ENCODE measurements at regions not wholly inside any gene's neighbourhood (a gene's known extent, or its start where the extent isn't known, plus 50 kb on each side); places are given as distances from the start of the nearest gene placed in this dataset.
A peak's percentile ranks its signal among the peaks of the same experiment; 100 is the strongest.

GRCh38 chr1:243944429-243945160 is 94.6 kb upstream of the AKT3 start:
- DNase-seq (ENCODE audit: low spot score), result no peak
- no peak for ATAC-seq

GRCh38 chr1:243943671-243944428 is 93.8 kb upstream of the AKT3 start:
- ATAC-seq (no peak), DNase-seq (ENCODE audit: low spot score) (no peak)

DNA sequence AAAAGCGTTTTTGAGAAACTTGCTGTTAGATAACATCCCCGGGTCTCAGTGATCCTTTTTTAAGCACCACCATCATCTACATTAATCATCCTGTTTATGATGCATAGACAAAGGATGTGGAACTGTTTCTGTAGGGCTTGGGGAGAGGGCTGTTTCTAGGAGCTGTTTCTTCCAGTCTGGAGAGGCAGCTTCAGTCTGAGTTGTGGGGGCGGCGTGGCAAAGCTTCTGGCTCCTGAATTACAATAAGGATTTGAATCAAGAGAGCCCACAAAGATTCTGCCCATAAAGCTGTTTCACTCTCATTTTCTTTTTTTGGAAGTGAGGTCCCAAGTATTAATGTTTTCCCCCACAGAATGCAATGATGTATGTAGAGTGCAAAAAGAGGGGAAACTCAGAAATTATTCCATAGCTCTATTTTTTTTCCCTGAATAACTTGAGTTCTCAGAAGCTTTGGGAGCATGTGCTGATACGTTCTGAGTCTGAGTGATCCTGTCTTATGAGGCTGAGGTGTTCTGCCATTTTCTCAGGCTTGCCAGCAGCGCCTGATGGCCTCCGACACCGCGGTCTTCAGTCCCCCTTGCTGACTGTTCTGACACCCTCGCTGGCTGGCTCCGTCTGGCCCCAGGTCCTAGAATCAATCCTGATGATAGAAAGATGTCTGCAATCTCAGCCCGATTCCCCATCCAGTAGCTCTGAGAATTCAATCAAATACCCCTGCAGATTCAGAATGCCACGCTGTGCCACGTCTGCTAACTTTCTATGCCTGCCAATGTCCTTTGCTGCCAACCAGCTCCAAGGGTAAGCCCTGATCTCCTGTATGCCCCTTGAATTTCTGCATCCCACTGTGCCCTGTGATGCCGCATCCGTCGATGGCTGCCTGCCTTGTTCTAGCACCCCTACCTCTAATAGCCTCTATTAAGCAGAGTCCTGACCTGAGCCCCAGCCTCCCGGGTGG is 92.4 kb upstream of the AKT3 start:
- ATAC-seq (no peak), DNase-seq (ENCODE audit: low spot score) (no peak)

GRCh38 chr1:243940451-243940850 is 90.4 kb upstream of the AKT3 start:
- no peak for DNase-seq (ENCODE audit: low spot score)
- ATAC-seq, result no peak

- no peak for ATAC-seq
- DNase-seq (ENCODE audit: low spot score), result no peak
These were observed 89.3 kb upstream of the AKT3 start for GRCh38 chr1:243939167-243939848.

- DNase-seq (ENCODE audit: low spot score), result no peak
- ATAC-seq, result no peak
These were observed 88.2 kb upstream of the AKT3 start for GRCh38 chr1:243938208-243938607.

GRCh38 chr1:243933495-243933894 is 83.5 kb upstream of the AKT3 start:
- ATAC-seq (no peak), DNase-seq (ENCODE audit: low spot score) (no peak)

GRCh38 chr1:243931957-243932356 is 81.9 kb upstream of the AKT3 start:
- ATAC-seq (no peak), DNase-seq (ENCODE audit: low spot score) (no peak)

DNA sequence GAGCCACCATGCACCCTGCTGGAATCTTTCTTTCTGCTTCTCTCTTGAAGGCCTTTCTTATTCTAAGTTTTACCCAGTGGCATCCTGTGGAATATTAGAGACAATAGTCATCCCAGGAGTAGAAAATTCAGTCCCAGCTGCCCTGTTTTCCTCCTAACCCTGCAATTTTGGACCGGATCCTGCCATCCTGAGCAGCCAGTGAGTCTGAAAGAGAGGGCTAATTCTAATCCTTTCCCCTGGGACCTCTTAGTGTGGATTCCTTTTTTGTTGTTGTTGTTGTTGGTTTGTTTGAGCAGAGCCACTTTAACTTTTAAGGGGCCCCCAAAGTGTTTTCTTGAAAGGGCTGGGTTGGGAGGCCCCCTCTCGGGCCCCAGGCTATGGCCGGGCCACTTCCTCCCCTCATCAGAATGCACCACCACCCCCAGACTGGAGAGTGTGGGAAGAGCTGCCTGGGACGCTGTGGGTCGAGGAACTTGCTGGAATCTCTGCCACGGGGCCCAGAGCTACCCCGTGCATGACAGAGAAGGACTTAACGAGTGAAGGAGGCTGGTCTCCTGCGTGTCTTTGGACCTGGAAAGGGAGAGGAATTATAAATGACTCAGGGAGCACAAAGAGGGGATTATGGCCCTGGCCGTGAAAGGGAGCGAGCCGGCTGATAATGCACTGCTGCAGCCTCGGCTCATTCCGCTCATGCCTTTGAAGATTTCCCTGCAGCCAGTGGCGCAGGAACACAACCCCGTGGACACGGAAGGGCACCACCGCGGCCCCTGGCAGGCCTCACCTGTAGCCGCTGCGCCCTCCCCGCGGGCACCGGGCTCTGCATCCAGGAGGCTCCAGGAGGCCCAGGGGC is 81.0 kb upstream of the AKT3 start:
- DNase-seq (ENCODE audit: low spot score), result no peak
- ATAC-seq, result no peak

- ATAC-seq, result no peak
These were observed 77.3 kb upstream of the AKT3 start for GRCh38 chr1:243927381-243927780.

DNA sequence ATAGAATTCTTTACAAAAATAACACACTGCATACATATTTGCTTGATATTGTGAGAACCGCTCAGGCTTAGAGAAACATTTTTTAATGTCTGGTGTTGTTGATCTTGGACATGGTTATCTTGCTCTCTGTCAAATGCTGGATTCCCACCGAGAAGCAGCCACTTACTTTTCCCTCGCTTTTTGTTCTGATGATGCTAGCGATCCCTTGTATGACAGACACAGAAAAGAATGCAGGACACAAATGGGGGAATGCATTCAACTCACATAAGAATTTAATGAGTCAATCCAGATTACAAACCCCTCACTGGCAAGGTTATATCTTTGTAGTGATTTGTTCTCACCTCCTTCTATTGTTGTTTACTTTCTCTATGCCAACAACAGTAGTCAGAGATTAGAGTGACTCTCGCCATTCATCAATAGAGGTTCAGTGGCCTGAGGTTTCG is 76.8 kb upstream of the AKT3 start:
- DNase-seq (ENCODE audit: low spot score) (no peak), ATAC-seq (no peak)

More at GRCh38 chr1:243927381-243927780, 77.3 kb upstream of the AKT3 start:
- DNase-seq (ENCODE audit: low spot score), result no peak

DNA sequence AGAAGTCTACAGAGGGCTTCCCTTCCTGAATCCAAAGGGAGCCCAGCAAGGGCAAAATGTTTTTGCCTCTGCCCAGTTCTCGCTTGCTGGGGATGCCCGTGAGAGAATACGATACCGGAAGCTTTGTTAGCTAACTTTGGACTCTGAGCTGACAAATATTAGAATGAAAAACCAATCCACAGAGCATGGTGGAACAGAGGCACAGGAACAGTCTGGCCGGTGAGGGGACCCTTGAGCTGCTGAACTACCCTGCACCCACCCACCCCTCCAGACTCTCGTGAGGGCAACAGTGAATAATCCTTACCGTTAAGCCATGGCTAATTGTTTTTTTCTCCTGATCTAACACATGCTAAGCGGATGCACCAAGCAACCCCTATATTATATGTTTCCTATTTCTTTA is 76.3 kb upstream of the AKT3 start:
- no peak for ATAC-seq
- DNase-seq (ENCODE audit: low spot score), result no peak

- ATAC-seq, result no peak
These were observed 74.7 kb upstream of the AKT3 start for GRCh38 chr1:243924588-243925349.

DNA sequence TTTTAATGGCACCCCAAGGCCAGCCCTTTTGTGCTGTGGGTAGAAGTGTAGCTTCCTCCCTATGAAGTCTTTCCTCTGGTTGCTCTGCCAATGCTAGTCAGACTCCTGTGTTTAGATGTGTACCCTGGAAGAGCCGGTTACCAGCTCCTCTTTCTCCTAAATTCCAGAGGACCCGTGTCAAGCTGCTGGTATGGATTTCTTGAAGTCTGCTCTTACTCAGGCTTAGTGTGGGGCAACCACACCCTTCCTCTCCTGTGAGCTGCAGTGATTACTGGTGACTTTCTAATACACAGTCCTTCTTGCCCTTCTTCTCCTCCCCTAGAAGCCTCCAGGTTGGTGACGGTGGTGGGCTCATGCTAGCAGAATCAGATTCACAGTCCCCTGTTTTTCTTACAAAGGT is 74.1 kb upstream of the AKT3 start:
- ATAC-seq (no peak), DNase-seq (ENCODE audit: low spot score) (no peak)

More at GRCh38 chr1:243924588-243925349, 74.7 kb upstream of the AKT3 start:
- DNase-seq (ENCODE audit: low spot score), result no peak

- no peak for ATAC-seq
These were observed 73.5 kb upstream of the AKT3 start for GRCh38 chr1:243923292-243924171.

DNA sequence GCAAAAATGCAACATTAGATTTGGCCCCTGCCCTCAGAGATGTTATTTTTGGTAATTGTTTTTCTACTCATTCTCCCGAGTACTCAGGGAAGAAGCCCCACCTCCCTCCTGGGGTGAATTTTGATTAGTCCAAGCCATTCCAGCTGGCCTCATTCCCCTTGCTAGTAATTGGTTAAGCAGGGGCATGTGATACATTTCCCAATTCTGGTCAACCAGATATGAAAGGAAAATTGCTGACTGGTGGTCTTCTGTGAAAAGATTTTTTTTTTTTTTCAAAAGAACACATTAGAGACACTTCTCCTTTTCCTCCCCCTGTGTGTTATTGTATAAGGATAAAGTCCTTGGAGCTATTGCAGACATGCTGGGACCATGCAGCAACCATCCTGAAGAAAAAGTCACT is 71.1 kb upstream of the AKT3 start:
- DNase-seq (ENCODE audit: low spot score) (no peak), ATAC-seq (no peak)

More at GRCh38 chr1:243923292-243924171, 73.5 kb upstream of the AKT3 start:
- no peak for DNase-seq (ENCODE audit: low spot score)

DNA sequence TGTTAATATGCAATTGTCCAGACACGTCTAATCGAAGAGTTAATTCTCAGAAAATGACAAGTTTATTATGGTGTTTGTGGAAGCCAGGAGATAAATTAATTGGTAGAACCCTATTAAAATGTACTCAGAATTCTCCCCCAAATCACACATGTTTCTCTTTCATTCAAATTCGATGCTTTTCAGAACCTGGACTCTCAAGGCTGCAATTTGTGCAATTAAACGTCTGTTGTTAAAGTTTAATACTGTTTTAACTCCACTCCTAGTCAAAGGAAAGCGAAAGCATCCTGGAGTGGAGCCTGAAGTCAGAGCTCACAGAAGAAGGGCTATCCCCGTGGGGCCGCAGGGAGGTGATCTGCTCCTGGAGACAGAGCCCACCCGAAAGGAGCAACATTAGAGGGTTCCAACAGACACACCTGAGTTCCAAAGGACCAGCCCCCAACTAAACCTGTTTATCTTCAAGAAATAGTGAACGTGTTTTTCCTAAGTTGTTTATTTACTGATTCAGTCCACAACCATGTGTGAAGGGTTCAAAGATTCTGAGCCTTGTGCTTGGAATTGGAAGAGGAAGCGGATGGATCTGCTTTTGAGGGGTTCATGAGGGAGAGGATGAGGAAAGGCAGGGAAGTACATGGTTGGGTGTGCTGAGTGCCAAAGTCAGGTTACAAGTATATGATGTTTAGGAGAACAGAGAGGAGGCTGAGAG is 68.0 kb upstream of the AKT3 start:
- peak; percentile 62 for ATAC-seq
- DNase-seq (ENCODE audit: low spot score), result no peak

All from left lobe of liver (tissue), 2 donors.